Activated naive CD4-positive, alpha-beta T cell treated with anti-CD3 and anti-CD28 coated beads, Interleukin-2, amount 50 U/mL, for 24 hours (primary cell): ENCODE measurements at regions not wholly inside any gene's neighbourhood (a gene's known extent, or its start where the extent isn't known, plus 50 kb on each side); places are given as distances from the start of the nearest gene placed in this dataset.

Source experiments
- H3K27ac Mint-ChIP-seq: one replicate; pipeline ENCODE4 v1.8.0; 2021; ENCODE audit warnings: mild to moderate bottlenecking, mixed read lengths
- H3K27me3 Mint-ChIP-seq: one replicate; pipeline ENCODE4 v1.8.0; 2021; ENCODE audit warnings: mixed read lengths
- H3K36me3 Mint-ChIP-seq: one replicate; pipeline ENCODE4 v1.8.0; 2021; ENCODE audit warnings: mixed read lengths
- H3K4me1 Mint-ChIP-seq: one replicate; pipeline ENCODE4 v1.8.0; 2021; ENCODE audit warnings: mixed read lengths
- H3K4me3 Mint-ChIP-seq: one replicate; pipeline ENCODE4 v1.8.0; 2021; ENCODE audit warnings: mild to moderate bottlenecking, mixed read lengths
- H3K9me3 Mint-ChIP-seq: one replicate; pipeline ENCODE4 v1.8.0; 2021; ENCODE audit warnings: mixed read lengths

DNA sequence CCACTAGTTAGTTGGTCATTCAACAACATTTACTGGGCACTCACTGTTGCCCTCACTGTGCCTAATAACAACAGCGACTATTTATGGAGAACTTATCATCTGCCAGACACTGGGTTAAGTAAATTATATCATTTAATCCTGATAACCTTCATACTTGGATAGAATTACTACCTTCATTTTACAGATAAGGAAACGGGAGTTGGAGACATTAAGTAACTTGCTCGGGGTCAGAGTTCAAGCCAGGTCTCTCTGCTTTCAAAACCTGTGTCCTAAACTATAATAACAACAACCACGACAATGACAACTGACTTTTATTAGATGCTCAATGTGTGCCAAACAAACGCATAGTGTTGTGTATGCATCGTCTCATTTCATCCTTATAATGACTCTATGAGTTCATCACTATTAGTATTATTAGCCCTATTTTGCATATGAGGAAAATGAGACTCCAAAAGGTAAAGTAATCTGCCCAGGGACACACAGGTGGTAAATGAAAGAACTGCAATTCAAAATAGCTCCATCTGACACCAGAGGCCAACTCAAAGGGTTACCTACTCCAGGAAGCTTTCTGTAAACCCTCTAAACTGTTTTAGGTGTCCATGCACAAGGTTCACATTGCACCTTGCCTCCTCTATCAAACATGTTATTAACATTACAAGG, 98.4 kb upstream of the ACSL4 start:
- Mint-ChIP-seq H3K4me1 (no peaks in the 10 kb centered on the region), H3K27ac (no peak overlapping the region)

DNA sequence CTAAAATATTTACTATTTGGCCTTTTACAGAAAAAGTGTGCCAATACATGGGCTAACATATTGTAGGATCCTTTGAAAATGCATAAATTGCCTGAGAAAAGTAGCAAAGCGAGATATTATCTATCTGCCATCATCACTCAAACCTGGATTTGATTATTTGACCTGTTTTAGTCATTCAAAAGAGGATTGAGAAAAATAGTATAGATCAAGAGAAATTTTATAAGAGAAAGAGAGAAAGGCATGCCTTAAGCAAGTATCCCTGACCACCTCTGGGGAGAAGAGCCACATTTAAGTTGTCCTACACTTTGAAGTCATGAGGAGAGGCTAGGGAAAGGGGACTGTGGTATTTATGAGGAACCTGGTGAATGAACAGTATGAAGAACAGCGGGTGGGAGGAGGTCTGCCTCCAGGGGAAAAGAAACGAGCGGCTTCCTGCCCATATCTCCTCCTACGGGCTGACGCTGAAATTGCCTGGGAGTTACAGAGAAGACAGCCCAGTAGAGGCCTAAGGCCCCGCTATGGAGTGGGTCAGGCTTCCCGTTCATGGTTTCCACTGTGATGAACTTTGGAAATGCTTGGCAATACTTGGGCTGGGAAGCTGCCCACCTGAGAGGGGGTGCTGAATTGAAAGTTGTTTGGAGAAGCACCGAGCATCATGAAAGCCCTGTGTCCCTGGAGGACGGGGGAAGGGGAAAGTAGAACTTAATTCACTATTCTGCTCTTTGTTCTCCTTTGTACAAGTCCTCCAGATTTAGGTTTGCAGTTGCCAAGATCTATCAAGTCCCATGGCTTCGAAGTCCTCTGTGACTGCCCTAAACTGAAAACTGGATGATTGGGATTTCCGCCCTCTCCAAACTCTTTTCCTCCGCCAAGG, 106.9 kb upstream of the ACSL4 start:
- no peaks in the 10 kb centered on the region for H3K36me3 Mint-ChIP-seq
- no peak overlapping the region for H3K4me3 Mint-ChIP-seq
- peaks cover 7% of the 10 kb centered on the region for H3K4me1 Mint-ChIP-seq
- H3K27me3 Mint-ChIP-seq: no peaks in the 10 kb centered on the region
- no peak overlapping the region for H3K27ac Mint-ChIP-seq
- H3K9me3 Mint-ChIP-seq: no peaks in the 10 kb centered on the region

More for the DNA sequence above, 98.4 kb upstream of the ACSL4 start:
- no peaks in the 10 kb centered on the region for H3K27me3 Mint-ChIP-seq
- H3K36me3 Mint-ChIP-seq: no peaks in the 10 kb centered on the region
- H3K4me3 Mint-ChIP-seq: no peak overlapping the region
- no peaks in the 10 kb centered on the region for H3K9me3 Mint-ChIP-seq

DNA sequence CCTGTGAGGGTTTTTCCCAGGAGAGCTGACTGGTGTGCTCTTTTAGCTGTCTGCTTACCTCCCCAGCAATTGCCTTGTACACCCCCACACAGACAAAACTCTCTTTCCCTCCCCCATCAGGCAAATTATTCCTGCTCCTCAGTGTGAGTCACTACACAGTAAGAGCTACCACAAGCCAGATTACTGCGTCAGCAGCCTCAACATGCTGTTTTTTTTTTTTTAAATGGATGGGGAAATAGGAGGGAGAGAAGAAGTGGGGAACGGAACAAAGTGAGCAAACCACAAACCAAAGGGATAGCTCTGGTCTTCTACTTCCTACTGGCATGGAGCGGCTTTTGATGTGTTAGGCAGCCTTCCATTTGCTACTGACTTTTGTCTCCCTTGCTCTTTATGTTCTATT, 107.5 kb upstream of the ACSL4 start:
- H3K4me1 Mint-ChIP-seq: peaks cover 7% of the 10 kb centered on the region
- H3K9me3 Mint-ChIP-seq: no peaks in the 10 kb centered on the region
- H3K27me3 Mint-ChIP-seq: no peaks in the 10 kb centered on the region
- H3K4me3 Mint-ChIP-seq: no peak overlapping the region
- H3K36me3 Mint-ChIP-seq: no peaks in the 10 kb centered on the region
- no peak overlapping the region for H3K27ac Mint-ChIP-seq

DNA sequence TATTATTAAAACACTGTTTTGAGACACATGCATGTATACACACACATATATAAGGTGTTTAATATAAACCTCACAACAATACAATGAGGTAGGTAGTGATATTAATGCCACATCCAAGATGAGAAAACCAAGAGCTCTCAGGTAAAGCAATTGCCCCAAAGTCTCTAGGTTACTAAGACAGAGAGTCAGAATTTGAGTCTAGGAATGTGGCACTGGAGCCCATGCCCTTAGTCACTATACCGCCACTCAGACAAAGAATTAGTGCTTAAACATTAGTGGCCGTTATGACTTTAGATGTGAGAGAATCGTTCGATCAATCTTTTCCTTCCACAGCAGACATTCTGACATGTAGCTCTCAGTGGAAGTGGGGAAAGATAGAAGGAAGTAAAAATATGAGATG, 108.2 kb upstream of the ACSL4 start:
- H3K27ac Mint-ChIP-seq: peak overlapping the region; percentile 90
- no peaks in the 10 kb centered on the region for H3K9me3 Mint-ChIP-seq
- no peaks in the 10 kb centered on the region for H3K27me3 Mint-ChIP-seq
- H3K4me1 Mint-ChIP-seq: peaks cover 7% of the 10 kb centered on the region
- H3K36me3 Mint-ChIP-seq: no peaks in the 10 kb centered on the region
- no peak overlapping the region for H3K4me3 Mint-ChIP-seq

DNA sequence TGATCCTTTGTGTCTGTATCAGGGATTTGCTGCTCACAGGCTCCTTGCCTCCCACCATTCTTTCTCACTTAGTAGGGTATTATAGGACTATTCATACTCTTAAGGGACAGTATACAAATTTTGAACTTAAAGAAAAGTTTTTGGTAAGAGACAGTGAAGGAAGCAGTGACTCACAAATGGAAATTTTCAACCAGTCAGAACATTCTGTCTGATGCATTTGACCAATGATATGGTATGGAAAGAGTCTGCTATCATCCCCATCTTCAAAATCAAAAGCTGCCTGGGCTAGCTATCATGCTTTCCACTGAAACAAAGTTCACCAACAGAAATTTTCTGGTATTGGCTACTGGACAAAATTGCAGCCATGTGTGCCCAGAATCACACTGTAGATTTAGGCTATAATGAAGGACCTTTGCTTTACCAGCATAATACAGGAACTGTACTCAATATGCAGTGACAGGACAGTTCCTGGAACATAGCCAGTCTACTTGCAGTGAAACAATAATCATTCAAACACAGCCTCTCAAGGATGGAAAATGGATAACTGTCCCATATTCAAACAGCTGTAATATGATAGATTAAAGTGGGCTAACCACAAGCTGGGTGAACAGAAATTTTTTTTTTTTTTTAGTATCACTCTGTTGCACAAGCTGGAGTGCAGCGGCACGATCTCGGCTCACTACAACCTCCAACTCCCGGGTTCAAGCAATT, 109.0 kb upstream of the ACSL4 start:
- Mint-ChIP-seq H3K9me3 (no peaks in the 10 kb centered on the region), H3K27me3 (no peaks in the 10 kb centered on the region), H3K27ac (peak overlapping the region; percentile 90), H3K36me3 (no peaks in the 10 kb centered on the region), H3K4me3 (no peak overlapping the region), H3K4me1 (peaks cover 7% of the 10 kb centered on the region)

DNA sequence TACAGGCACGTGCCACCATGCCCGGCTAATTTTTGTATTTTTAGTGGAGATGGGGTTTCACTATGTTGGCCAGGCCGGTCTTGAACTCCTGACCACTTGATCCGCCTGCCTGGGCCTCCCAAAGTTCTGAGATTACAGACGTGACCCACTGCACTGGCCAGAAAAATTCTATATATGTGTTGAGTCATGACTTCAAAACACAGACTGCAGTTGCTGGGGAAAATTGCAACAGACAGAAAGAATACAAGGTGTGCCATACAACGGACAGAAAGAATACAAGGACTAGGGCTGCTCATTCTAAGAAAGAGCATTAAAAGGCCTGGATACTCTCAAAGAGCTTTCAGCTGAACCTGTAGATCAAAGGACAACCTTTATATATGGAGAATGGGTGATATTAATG, 109.6 kb upstream of the ACSL4 start:
- Mint-ChIP-seq H3K9me3 (no peaks in the 10 kb centered on the region), H3K36me3 (no peaks in the 10 kb centered on the region), H3K4me3 (no peak overlapping the region), H3K27me3 (no peaks in the 10 kb centered on the region), H3K4me1 (peaks cover 7% of the 10 kb centered on the region), H3K27ac (no peak overlapping the region)

DNA sequence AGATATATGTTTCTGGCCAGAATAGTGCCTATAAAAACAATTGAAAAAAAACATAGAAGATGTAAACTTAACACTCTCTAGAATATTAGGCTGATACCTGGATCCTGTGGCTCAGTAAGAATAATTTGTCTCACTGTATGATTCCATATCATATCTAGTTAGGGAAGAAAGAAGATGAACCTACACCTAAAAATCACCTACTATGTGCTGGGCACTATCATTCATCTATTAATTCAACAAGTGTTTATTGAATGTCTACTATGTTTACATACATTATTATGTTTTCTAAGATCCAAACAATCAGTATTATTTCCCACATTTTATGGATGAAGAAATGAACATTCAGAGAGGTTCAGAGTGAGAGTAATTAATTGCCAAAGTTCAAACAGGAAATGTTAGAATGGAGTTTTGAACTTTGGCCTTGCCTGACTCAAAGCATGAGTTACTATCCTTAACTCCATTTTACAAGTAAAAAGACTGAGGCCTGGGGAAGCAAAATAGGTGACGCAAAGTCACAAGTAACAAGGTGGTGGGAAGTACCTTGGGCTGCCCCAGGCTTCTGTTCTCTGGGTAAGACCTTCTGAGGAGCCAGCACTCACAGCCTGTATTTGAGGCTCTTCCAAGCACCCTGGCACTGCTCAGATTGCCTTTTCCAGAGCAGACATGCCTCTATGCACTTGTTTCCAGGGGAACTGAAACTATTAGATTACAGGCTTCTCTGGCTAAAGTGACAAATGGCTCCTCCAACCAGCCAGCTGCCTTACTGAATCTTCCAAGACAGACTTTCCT, 111.1 kb upstream of the ACSL4 start:
- H3K27ac Mint-ChIP-seq: no peak overlapping the region
- no peaks in the 10 kb centered on the region for H3K36me3 Mint-ChIP-seq
- no peaks in the 10 kb centered on the region for H3K27me3 Mint-ChIP-seq
- H3K4me3 Mint-ChIP-seq: no peak overlapping the region
- H3K9me3 Mint-ChIP-seq: no peaks in the 10 kb centered on the region
- peaks cover 11% of the 10 kb centered on the region for H3K4me1 Mint-ChIP-seq

DNA sequence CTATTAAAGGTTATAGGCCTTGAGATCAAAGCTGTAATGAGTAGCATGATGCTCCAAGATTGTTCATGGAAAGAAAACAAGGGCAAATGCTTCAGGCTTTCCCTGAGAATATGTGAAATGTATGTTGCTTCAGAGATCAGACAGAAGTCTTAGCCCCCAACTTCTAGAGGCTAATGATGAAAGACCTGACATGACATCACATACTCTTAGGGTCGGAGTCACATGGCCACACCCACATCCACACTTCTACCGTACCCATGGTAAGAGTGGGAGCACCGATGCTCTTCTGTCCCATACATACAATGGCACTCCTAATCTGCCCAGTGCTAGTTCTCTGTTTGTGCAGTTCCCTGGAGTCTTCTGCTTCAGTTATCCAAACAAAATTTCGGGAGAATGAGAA, 111.9 kb upstream of the ACSL4 start:
- H3K27me3 Mint-ChIP-seq: no peaks in the 10 kb centered on the region
- H3K9me3 Mint-ChIP-seq: no peaks in the 10 kb centered on the region
- no peak overlapping the region for H3K27ac Mint-ChIP-seq
- H3K4me3 Mint-ChIP-seq: no peak overlapping the region
- H3K36me3 Mint-ChIP-seq: no peaks in the 10 kb centered on the region
- H3K4me1 Mint-ChIP-seq: peaks cover 11% of the 10 kb centered on the region

DNA sequence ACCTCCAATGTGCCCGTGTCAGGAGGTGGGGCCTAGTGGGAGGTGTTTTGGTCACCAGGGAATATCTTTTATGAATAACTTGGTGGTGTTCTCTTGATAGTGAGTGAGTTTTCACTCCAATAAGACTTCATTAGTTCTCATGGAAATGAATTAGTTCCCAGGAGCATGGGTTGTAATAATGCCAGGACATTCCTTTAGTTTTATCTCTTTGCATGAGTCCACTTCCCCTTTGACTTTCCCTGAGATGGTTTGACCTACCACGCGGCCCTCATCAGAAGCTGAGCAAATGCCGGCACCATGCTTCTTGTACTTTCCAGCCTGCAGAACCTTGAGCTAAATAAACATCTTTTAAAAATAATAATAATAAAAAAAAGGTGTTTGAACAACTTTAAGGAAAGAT, 112.9 kb upstream of the ACSL4 start:
- Mint-ChIP-seq H3K36me3 (no peaks in the 10 kb centered on the region), H3K27ac (no peak overlapping the region), H3K4me1 (peaks cover 11% of the 10 kb centered on the region), H3K9me3 (no peaks in the 10 kb centered on the region), H3K4me3 (no peak overlapping the region), H3K27me3 (no peaks in the 10 kb centered on the region)

DNA sequence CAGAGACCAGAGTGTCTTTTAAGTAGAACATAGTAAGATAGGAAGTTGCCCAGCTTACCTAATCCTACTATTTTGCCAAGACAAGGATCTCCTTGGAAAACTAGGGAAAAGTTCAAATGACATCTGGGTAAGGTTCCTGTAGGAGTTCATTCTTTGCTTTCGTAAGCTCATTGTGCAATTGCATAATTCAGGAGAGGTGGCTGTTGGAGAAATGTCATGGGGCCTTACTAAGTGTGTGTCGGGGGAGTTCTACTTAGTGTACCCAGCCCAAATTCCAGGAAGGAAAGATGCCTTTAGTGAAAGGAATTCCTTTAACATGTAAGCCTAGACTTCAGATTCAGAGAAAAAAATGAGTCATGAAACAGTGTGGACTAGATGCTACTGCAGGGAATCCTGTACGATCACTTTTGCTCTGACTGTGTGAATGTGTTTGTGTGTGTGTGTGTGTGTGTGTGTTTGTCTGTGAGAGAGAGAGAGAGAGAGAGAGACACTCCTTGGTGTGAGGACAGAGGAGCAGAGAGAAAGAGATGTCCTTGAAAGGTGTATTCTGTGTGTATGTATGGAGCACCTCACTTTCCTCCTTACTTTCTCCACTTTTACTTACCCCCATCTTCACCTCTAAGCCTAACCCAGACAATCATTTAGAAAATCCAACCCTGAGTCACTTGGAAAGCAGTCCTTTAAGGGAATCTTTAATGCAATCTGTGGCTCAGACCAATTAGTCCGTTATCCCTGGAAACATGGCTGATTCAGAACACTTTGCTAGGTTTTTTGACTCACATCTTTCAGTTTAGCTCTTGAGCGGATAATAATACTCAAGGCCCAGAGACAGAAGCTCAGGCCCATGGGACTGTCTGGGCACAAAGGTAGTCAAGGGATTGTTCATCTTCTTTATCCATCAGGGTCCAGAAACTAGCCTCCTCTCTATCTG, 114.5 kb upstream of the ACSL4 start:
- Mint-ChIP-seq H3K9me3 (no peaks in the 10 kb centered on the region), H3K4me1 (peaks cover 4% of the 10 kb centered on the region), H3K36me3 (no peaks in the 10 kb centered on the region), H3K27me3 (no peaks in the 10 kb centered on the region), H3K4me3 (no peak overlapping the region), H3K27ac (no peak overlapping the region)

DNA sequence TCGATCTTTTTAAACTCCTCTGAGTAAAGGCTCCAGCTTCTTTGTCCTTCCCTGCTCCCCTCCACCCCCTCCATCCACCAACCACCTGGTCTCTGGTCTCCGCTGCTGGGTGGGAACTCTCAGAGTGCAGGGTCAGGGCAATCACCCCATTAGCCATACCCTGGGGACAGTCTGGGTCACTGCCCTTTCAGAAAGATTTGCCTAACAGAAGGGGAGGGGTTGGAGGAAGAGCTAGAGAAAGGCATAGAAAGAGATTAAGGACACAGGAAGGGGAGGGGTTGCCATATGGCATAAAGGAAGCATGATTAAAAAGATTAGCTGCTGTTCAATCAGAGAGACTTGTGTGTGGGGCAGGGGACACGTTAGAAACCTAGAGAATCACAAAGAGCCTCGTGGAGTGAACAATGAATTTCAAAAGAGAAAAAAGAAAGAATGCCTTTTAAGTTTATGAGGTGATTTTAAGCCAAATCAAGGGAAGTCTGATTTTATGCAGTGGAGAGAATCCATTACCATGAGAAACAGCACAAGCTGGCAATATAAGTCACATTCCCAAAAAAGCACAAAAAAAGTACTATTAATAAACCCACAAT, 115.5 kb upstream of the ACSL4 start:
- H3K4me1 Mint-ChIP-seq: peaks cover 4% of the 10 kb centered on the region
- H3K9me3 Mint-ChIP-seq: no peaks in the 10 kb centered on the region
- H3K36me3 Mint-ChIP-seq: no peaks in the 10 kb centered on the region
- no peak overlapping the region for H3K4me3 Mint-ChIP-seq
- H3K27ac Mint-ChIP-seq: no peak overlapping the region
- H3K27me3 Mint-ChIP-seq: no peaks in the 10 kb centered on the region

DNA sequence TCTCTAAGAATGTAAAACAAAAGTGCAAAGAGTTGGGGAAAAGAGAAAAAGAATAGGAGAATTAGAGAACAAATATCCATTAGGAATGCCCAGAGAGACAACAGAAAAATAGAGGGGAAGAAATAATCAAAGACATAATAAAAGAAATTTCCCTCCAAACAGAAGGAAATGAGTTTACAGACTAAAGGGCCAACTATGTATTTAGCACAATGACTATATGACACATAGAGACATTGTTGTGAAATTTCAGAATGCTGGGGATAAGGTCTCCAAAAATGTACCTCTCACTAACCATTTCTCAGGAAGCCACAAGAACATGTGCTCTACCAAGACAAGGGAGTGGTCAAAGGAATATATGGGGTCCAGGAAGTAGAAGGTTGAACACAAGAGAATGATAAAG, 121.0 kb upstream of the ACSL4 start:
- Mint-ChIP-seq H3K36me3 (peaks cover 1% of the 10 kb centered on the region), H3K27ac (no peak overlapping the region), H3K4me1 (no peaks in the 10 kb centered on the region), H3K9me3 (no peaks in the 10 kb centered on the region), H3K27me3 (no peaks in the 10 kb centered on the region), H3K4me3 (no peak overlapping the region)

DNA sequence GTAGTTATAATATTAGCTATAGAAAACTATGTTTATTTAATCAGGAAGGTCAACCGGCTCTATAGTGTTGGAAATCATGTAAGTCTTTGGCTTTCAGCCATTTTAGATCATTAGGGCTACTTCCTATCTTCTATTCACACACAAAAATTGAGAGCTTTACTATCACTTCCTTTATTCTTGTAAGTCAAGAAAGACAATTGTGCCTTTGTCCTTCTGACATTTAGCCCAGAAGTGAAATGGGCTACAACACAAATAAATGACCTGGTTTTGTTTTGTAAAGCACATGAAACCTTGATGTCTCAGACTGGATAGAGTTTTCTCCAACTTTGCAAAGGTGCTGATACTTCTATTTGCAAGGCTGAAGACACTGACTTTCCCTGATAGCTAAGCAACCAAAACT, 122.4 kb upstream of the ACSL4 start:
- Mint-ChIP-seq H3K36me3 (peaks cover 1% of the 10 kb centered on the region), H3K27me3 (no peaks in the 10 kb centered on the region), H3K4me3 (no peak overlapping the region), H3K27ac (no peak overlapping the region), H3K4me1 (no peaks in the 10 kb centered on the region), H3K9me3 (no peaks in the 10 kb centered on the region)

DNA sequence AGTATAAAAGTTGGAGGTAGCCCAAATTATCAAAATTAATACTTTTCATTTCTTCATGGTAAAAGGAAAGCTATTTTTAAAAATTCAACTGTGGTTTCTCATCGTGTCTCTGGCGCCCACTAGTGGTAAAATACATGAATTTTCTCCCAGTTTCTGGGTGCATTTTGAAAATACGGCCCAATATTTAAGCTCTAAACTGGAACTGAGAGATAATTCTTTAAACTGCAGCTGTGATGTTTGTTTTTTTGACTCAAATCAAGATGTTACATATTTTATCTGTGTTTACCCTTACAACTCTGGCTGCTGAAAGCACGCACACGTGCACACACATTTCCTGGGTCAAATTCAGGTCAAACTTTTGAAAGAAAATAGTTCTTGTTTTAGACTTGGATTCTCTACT, 123.9 kb upstream of the ACSL4 start:
- Mint-ChIP-seq H3K4me3 (no peak overlapping the region), H3K27me3 (no peaks in the 10 kb centered on the region), H3K36me3 (peaks cover 1% of the 10 kb centered on the region), H3K27ac (no peak overlapping the region), H3K4me1 (no peaks in the 10 kb centered on the region), H3K9me3 (no peaks in the 10 kb centered on the region)
